Glutamatergic neuron (in vitro differentiated cells): ENCODE measurements at regions not wholly inside any gene's neighbourhood (a gene's known extent, or its start where the extent isn't known, plus 50 kb on each side); places are given as distances from the start of the nearest gene placed in this dataset.

Experiments used
- DNase-seq: peaks from one replicate; pipeline ENCODE4 v3.0.0; 2022
- H3K27ac Mint-ChIP-seq: one replicate; pipeline ENCODE4 v1.8.0; 2020; ENCODE audit warnings: mild to moderate bottlenecking, mixed read lengths, inconsistent platforms; ENCODE audit not compliant: unreplicated experiment
- H3K27me3 Mint-ChIP-seq: one replicate; pipeline ENCODE4 v1.8.0; 2020; ENCODE audit warnings: mild to moderate bottlenecking, moderate library complexity, mixed read lengths, inconsistent platforms; ENCODE audit not compliant: unreplicated experiment
- H3K36me3 Mint-ChIP-seq: one replicate; pipeline ENCODE4 v1.8.0; 2020; ENCODE audit warnings: mild to moderate bottlenecking, mixed read lengths, inconsistent platforms; ENCODE audit not compliant: unreplicated experiment
- H3K4me1 Mint-ChIP-seq: one replicate; pipeline ENCODE4 v1.8.0; 2020; ENCODE audit warnings: mild to moderate bottlenecking, low read depth, mixed read lengths, inconsistent platforms; ENCODE audit not compliant: unreplicated experiment
- H3K4me3 Mint-ChIP-seq: one replicate; pipeline ENCODE4 v1.8.0; 2020; ENCODE audit warnings: mild to moderate bottlenecking, mixed read lengths, inconsistent platforms; ENCODE audit not compliant: unreplicated experiment
- H3K9me3 Mint-ChIP-seq: one replicate; pipeline ENCODE4 v1.8.0; 2020; ENCODE audit warnings: mild to moderate bottlenecking, moderate library complexity, mixed read lengths, inconsistent platforms; ENCODE audit not compliant: unreplicated experiment
- TF ChIP-seq, protein P1 (sequence below): fragments of 200-600 bp; sonication (generic); IDR thresholded peaks from one replicate; pipeline ENCODE4 v1.5.0; 2021; ENCODE audit not compliant: partially characterized antibody, unreplicated experiment

- H3K27me3 Mint-ChIP-seq = peaks cover 2% of the 10 kb centered on the region
- peaks cover 4% of the 10 kb centered on the region for H3K4me1 Mint-ChIP-seq
- peaks cover 4% of the 10 kb centered on the region for H3K36me3 Mint-ChIP-seq
- peaks cover 2% of the 10 kb centered on the region for H3K9me3 Mint-ChIP-seq
- no peak for DNase-seq
- H3K4me3 Mint-ChIP-seq = no peak overlapping the region
- no peak overlapping the region for H3K27ac Mint-ChIP-seq
- TF ChIP-seq, protein P1, sequence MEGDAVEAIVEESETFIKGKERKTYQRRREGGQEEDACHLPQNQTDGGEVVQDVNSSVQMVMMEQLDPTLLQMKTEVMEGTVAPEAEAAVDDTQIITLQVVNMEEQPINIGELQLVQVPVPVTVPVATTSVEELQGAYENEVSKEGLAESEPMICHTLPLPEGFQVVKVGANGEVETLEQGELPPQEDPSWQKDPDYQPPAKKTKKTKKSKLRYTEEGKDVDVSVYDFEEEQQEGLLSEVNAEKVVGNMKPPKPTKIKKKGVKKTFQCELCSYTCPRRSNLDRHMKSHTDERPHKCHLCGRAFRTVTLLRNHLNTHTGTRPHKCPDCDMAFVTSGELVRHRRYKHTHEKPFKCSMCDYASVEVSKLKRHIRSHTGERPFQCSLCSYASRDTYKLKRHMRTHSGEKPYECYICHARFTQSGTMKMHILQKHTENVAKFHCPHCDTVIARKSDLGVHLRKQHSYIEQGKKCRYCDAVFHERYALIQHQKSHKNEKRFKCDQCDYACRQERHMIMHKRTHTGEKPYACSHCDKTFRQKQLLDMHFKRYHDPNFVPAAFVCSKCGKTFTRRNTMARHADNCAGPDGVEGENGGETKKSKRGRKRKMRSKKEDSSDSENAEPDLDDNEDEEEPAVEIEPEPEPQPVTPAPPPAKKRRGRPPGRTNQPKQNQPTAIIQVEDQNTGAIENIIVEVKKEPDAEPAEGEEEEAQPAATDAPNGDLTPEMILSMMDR = no peak
These were observed 691.1 kb downstream of the MATN1 start for GRCh38 chr1:30032302-30032701.

- H3K27me3 Mint-ChIP-seq = peaks cover 2% of the 10 kb centered on the region
- no peak overlapping the region for H3K27ac Mint-ChIP-seq
- no peak overlapping the region for H3K4me3 Mint-ChIP-seq
- no peaks in the 10 kb centered on the region for H3K4me1 Mint-ChIP-seq
- H3K36me3 Mint-ChIP-seq = peaks cover 4% of the 10 kb centered on the region
- H3K9me3 Mint-ChIP-seq = peaks cover 2% of the 10 kb centered on the region
- no peak for DNase-seq
- TF ChIP-seq, protein P1 = no peak
These were observed 693.7 kb downstream of the MATN1 start for GRCh38 chr1:30029677-30030076.

DNA sequence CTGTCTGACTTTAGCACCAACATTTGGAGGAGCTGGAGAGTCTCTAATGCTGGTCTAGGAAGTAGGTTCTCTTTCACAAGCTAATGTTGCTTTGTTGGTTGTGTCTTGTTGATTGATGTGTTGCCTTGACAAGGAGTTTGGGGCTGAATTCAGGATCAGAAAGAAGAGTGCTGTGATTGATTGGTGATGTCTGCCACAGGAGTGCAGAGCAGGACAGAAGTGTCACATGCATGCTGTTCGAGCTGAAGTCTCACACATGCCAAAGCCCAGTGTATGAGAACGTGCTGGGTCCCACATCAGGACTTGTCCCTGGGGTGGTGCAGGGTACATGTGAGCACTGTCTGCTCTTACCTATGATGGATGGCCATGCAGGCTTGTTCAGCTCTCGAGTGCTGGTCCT is 694.4 kb downstream of the MATN1 start:
- no peak overlapping the region for H3K4me3 Mint-ChIP-seq
- TF ChIP-seq, protein P1 = no peak
- no peaks in the 10 kb centered on the region for H3K4me1 Mint-ChIP-seq
- H3K27me3 Mint-ChIP-seq = peaks cover 2% of the 10 kb centered on the region
- H3K9me3 Mint-ChIP-seq = peaks cover 2% of the 10 kb centered on the region
- DNase-seq = no peak
- peaks cover 4% of the 10 kb centered on the region for H3K36me3 Mint-ChIP-seq
- H3K27ac Mint-ChIP-seq = no peak overlapping the region

GRCh38 chr1:30028283-30028682 is 695.1 kb downstream of the MATN1 start:
- H3K9me3 Mint-ChIP-seq = peaks cover 2% of the 10 kb centered on the region
- DNase-seq = no peak
- TF ChIP-seq, protein P1 = no peak
- no peak overlapping the region for H3K27ac Mint-ChIP-seq
- H3K4me1 Mint-ChIP-seq = no peaks in the 10 kb centered on the region
- H3K36me3 Mint-ChIP-seq = peaks cover 4% of the 10 kb centered on the region
- H3K27me3 Mint-ChIP-seq = peaks cover 2% of the 10 kb centered on the region
- no peak overlapping the region for H3K4me3 Mint-ChIP-seq

GRCh38 chr1:30027247-30027646 is 696.1 kb downstream of the MATN1 start:
- peaks cover 2% of the 10 kb centered on the region for H3K9me3 Mint-ChIP-seq
- no peak for DNase-seq
- no peak overlapping the region for H3K4me3 Mint-ChIP-seq
- TF ChIP-seq, protein P1 = no peak
- no peaks in the 10 kb centered on the region for H3K4me1 Mint-ChIP-seq
- H3K36me3 Mint-ChIP-seq = peaks cover 2% of the 10 kb centered on the region
- H3K27ac Mint-ChIP-seq = no peak overlapping the region
- H3K27me3 Mint-ChIP-seq = peaks cover 2% of the 10 kb centered on the region
